Amygdala (tissue), 56 donors: ENCODE measurements at regions not wholly inside any gene's neighbourhood (a gene's known extent, or its start where the extent isn't known, plus 50 kb on each side); places are given as distances from the start of the nearest gene placed in this dataset.
"Not testable (repeated sequence)": the region's sequence is repeated elsewhere in the genome, so short reads cannot be mapped to it uniquely, and the experiment has no call there.

Source experiments
- DNase-seq, 56 donors: peaks; one replicate each; lab custom pipeline; 2025; lab: John Stamatoyannopoulos, UW

DNA sequence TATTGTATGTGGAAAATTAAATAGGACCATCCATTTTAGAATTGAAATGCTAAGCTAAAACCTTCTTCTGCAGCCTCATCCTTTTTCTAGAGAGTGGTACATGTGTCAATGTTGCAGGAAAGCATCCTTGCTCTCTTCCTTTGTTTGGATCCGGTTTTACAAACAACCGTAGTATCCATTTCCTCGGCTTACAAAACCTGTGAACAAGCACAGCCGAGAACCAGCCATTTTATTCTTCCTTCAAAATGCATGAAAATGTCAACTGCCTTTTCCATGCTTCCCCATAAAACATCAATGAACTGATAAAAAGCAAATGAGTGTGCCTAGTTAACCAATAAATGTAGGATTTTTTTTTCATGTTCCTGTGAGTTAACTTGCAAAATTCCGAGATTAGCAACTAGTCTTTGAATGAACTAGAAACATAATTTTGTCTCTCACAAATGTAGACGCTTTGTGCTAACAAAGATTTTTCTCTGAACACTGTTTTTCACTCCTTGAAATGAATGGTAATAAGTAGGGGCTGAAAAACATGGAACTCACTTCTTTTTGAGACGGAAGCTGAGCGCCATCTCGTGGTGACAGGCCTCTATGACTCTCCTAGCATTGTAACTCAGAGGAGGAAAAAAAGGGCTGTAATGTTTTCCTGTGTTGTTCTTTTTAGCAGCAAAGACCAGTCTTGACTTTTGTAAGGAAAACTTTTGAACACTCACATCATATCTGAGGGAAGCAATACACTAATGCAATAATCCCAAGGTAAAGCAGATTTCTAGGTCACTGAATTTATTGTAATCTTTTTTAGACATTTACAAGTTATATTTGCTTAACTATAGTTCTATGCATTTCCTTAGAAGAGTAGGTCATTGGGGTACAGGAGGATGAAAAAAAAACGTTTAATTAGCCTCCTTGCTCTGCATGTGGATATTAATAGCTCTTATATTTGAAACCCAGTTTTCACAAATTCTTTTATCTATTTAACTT lies 157.4 kb upstream of the FOXG1 start:
- DNase-seq, result peak in 53 of 56 donors; percentile 1 to 91 (median 52)

- DNase-seq, result no peak
Observed at GRCh38 chr14:28612414-28612813, 154.2 kb upstream of the FOXG1 start.

GRCh38 chr14:28613532-28613931 lies 153.1 kb upstream of the FOXG1 start:
- no peak for DNase-seq

- DNase-seq, result no peak
Observed at GRCh38 chr14:28626780-28627179, 139.8 kb upstream of the FOXG1 start.

GRCh38 chr14:28629328-28630004 lies 137.1 kb upstream of the FOXG1 start:
- DNase-seq, result no peak

DNA sequence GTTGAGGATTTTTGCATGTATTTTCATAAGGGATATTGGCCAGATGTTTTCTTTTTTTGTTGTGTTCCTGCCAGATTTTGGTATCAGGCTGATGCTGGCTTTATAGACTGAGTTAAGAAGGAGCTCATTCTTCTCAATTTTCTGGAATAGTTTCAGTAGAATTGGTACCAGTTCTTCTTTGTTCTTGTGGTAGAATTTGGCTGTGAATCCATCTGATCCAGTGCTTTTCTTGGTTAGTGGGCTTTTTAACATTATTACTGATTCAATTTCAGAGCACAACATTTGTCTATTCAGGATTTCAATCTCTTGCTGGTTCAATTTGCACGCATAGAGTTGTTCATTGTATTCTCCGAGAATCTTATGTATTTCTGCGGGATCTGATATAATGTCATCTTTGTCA lies 136.5 kb upstream of the FOXG1 start:
- DNase-seq, result no peak

- DNase-seq, result no peak
Observed at GRCh38 chr14:28635387-28635786, 131.2 kb upstream of the FOXG1 start.

- not testable (repeated sequence) for DNase-seq
Observed at GRCh38 chr14:28635816-28636215, 130.8 kb upstream of the FOXG1 start.

- not testable (repeated sequence) for DNase-seq
Observed at GRCh38 chr14:28641189-28641588, 125.4 kb upstream of the FOXG1 start.

DNA sequence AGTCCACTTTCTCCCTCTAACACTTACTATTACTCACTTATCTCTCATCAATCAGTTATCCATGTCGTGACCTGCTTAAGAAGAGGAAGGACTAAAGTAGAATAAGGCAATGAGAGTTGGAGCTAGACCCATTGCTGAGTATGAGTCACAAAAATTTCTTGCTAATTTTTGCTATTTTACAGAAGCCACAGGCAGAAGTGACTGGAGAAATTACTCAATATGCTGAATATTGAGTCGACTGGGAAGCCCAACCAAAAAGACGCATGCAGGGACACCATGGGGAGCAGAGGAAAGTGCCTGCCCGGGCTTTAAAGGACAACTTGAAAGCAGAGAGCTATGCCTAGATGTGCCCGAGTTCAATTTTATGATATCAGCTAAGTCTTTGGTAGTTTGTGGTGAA lies 115.4 kb upstream of the FOXG1 start:
- no peak for DNase-seq

DNA sequence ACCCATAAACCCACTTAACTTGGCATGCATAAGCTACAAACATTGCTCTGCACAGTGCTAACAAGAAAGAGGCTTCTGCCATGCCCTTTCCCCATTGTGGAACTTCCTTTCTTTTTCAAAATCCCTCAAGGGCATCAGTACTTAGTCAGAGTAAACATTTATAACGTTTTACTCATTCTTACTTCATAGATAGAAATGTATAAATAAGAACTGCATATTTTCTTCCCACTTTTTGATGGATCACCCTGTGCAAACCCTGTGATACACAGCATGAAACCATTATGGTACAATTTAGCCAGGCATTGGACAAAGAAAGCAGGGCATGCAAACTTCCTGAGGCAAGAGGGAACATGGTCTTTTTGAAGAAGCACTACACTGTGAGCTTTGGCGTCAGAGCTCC lies 113.8 kb upstream of the FOXG1 start:
- no peak for DNase-seq

DNA sequence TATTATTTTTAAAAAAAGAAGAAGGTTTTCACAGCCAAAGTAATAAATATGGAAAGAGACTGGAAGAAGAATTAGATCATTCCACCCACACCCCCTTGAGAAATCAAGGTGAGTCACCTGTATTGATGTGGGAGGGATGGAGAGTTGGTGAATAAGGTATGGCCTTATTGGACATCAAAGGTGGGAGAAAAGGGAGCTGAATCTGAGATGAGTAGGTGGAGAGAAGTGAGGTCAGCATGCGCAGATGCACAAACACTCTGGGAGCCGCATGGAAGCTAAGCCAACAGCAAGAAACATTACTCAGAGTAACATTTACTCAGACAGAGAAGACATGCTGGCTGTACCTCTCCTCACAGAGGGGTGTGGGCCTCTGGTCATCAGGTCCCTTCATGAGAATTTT lies 113.1 kb upstream of the FOXG1 start:
- DNase-seq, result peak in 2 of 56 donors; percentile 4 to 6

GRCh38 chr14:28656704-28657255 lies 109.8 kb upstream of the FOXG1 start:
- DNase-seq, result no peak

- DNase-seq, result no peak
Observed at GRCh38 chr14:28661171-28661772, 105.3 kb upstream of the FOXG1 start.

GRCh38 chr14:28666961-28667360 lies 99.6 kb upstream of the FOXG1 start:
- DNase-seq, result no peak

- no peak for DNase-seq
Observed at GRCh38 chr14:28671425-28671824, 95.2 kb upstream of the FOXG1 start.

DNA sequence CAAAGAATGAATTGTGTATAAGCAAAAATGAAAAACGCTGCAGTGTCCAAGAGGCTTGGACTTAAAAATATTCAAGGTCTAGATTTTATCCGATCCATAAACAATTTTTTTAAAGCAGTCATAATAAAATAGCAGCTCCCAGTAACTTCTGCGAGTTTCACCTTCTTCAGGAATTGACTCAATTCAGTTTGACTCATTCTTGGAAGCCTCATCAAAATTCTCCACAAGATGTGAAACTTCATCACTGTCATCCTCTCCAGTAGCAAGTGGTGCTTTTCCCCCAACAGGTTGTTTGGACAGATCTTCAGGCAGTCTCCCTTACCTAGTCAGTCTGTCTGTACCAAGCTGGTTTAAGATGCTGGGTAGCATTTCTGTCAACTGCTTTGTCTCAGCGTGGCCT lies 93.5 kb upstream of the FOXG1 start:
- DNase-seq, result no peak

DNA sequence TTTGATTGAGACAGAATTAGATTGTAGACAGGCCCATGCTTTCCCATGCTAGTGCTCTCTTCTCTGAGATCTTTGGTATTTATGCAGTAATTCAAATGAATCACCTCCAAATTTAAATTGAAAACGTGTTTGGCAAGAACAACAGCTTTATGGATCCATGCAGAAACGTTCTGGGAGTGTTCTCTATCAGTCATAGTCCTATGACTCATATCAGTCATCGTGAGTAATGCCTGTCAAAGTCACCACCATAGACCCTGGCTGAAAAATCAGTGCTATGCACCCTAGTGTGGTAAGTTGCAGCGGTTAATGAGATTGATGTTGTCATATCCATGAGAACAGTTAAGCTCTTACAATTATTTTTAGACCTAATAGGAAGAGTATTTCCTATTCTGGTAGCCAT lies 90.1 kb upstream of the FOXG1 start:
- DNase-seq, result no peak

DNA sequence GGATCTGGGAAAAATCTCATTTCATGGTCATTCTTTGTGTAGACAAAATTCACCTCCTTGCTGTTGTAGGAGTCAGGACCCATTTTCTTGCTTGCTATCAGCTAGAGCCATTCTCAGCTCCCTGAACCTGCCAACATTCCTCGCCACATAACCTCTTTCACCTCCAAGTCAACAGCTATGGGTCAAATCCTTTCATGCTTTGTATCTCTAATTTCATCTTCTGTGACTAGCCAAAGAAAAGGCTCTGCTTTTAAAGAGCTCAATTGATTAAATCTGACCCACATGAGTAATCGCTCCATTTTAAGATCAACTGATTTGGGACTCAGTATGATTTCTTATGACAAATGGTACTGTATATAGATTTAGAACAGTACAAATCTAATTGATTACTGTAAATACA lies 89.2 kb upstream of the FOXG1 start:
- no peak for DNase-seq

- no peak for DNase-seq
Observed at GRCh38 chr14:28678887-28679286, 87.7 kb upstream of the FOXG1 start.

DNA sequence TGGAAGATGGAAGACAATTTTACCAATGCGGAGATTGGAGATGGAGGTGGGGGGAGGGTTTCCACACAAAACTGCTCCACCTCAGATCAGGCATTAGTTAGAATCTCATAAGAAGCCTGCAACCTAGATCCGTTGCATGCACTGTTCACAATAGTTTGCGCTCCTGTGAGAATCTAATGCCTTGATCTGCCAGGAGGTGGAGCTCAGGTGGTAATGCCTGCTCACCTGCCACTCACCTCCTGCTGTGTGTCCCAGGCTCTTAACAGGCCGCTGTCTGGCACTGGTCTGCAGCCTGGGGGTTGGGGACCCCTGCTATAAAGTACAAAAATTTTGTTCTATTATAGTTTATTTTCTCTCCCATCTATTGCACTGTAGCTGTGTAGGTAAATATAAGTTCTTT lies 84.9 kb upstream of the FOXG1 start:
- DNase-seq, result no peak
